Hepatocyte (in vitro differentiated cells): ENCODE measurements at regions not wholly inside any gene's neighbourhood (a gene's known extent, or its start where the extent isn't known, plus 50 kb on each side); places are given as distances from the start of the nearest gene placed in this dataset.

Source experiments
- DNase-seq: peaks from one replicate; pipeline ENCODE4 v3.0.0-alpha.2; 2016; ENCODE audit warnings: low spot score
- H2AFZ ChIP-seq: fragments of 200-600 bp; sonication (generic); 2 replicates; pipeline ENCODE4 v1.6.0; 2016; ENCODE audit warnings: antibody characterized with exemption, mild to moderate bottlenecking
- H3K27ac ChIP-seq: fragments of 200-600 bp; sonication (generic); 2 replicates; pipeline ENCODE4 v1.5.1; 2016; ENCODE audit warnings: mild to moderate bottlenecking
- H3K27me3 ChIP-seq: fragments of 200-600 bp; sonication (generic); 2 replicates; pipeline ENCODE4 v1.6.1; 2016
- H3K36me3 ChIP-seq: fragments of 200-600 bp; sonication (generic); replicated peaks from 2 replicates; pipeline ENCODE4 v1.5.1; 2016; ENCODE audit warnings: low read depth; ENCODE audit not compliant: insufficient read depth
- H3K4me1 ChIP-seq: fragments of 200-600 bp; sonication (generic); 2 replicates; pipeline ENCODE4 v1.5.1; 2016; ENCODE audit warnings: mild to moderate bottlenecking, moderate library complexity; ENCODE audit not compliant: insufficient read depth
- H3K4me2 ChIP-seq: fragments of 200-600 bp; sonication (generic); 2 replicates; pipeline ENCODE4 v1.6.0; 2016
- H3K4me3 ChIP-seq: fragments of 200-600 bp; sonication (generic); 2 replicates; pipeline ENCODE4 v1.5.1; 2016; ENCODE audit warnings: mild to moderate bottlenecking
- H3K79me2 ChIP-seq: fragments of 200-600 bp; sonication (generic); 2 replicates; pipeline ENCODE4 v1.6.0; 2017; ENCODE audit warnings: mild to moderate bottlenecking
- H3K9me2 ChIP-seq: fragments of 200-600 bp; sonication (generic); replicated peaks from 2 replicates; pipeline ENCODE4 v1.6.0; 2017; ENCODE audit warnings: mild to moderate bottlenecking; ENCODE audit not compliant: insufficient read depth
- H3K9me3 ChIP-seq: fragments of 200-600 bp; sonication (generic); 2 replicates; pipeline ENCODE4 v1.5.1; 2016; ENCODE audit warnings: low read depth, mild to moderate bottlenecking
- H4K20me1 ChIP-seq: fragments of 200-600 bp; sonication (generic); 2 replicates; pipeline ENCODE4 v1.6.0; 2016; ENCODE audit warnings: mild to moderate bottlenecking; ENCODE audit not compliant: insufficient read depth, poor library complexity, severe bottlenecking
- CTCF ChIP-seq: fragments of 200-600 bp; sonication (generic); IDR thresholded peaks from 2 replicates; pipeline ENCODE4 v1.5.1; 2016; ENCODE audit warnings: antibody characterized with exemption, mild to moderate bottlenecking; ENCODE audit not compliant: poor library complexity
- EZH2 ChIP-seq: fragments of 200-600 bp; sonication (generic); IDR thresholded peaks from 2 replicates; pipeline ENCODE4 v1.6.1; 2016; ENCODE audit warnings: antibody characterized with exemption, mild to moderate bottlenecking, borderline replicate concordance
- EZH2phosphoT487 ChIP-seq: fragments of 200-600 bp; sonication (generic); IDR thresholded peaks from one replicate; pipeline ENCODE4 v1.6.1; 2018; ENCODE audit warnings: antibody characterized with exemption, mild to moderate bottlenecking, low read depth, moderate library complexity; ENCODE audit not compliant: unreplicated experiment, severe bottlenecking
- WGBS: methylation state at CpG from one replicate; pipeline ENCODE4 v1.1.6; 2016; ENCODE audit warnings: low lambda C conversion rate; ENCODE audit errors: missing lambda C conversion rate; 5-methylcytosine and 5-hydroxymethylcytosine counted together

GRCh38 chr20:53891306-53891894 is 179.0 kb downstream of the BCAS1 start:
- no peaks in the 10 kb centered on the region for H3K9me2 ChIP-seq
- H3K9me3 ChIP-seq: no peaks in the 10 kb centered on the region
- H3K79me2 ChIP-seq: no peaks in the 10 kb centered on the region
- no peak overlapping the region for H3K4me3 ChIP-seq
- no peaks in the 10 kb centered on the region for H3K36me3 ChIP-seq
- H4K20me1 ChIP-seq: no peaks in the 10 kb centered on the region
- H3K4me2 ChIP-seq: no peak overlapping the region
- 90% methylated on average over 1 of the region's 1 CpG for WGBS
- TF ChIP-seq EZH2phosphoT487 (no peak), EZH2 (no peak), CTCF (no peak)
- no peaks in the 10 kb centered on the region for H3K27me3 ChIP-seq
- H3K4me1 ChIP-seq: no peaks in the 10 kb centered on the region
- no peak overlapping the region for H3K27ac ChIP-seq
- DNase-seq: no peak
- no peak overlapping the region for H2AFZ ChIP-seq

GRCh38 chr20:53890443-53891305 is 179.7 kb downstream of the BCAS1 start:
- H3K36me3 ChIP-seq: no peaks in the 10 kb centered on the region
- 84% methylated on average over 6 of the region's 6 CpGs for WGBS
- H2AFZ ChIP-seq: no peak overlapping the region
- no peaks in the 10 kb centered on the region for H3K27me3 ChIP-seq
- H3K9me2 ChIP-seq: no peaks in the 10 kb centered on the region
- no peaks in the 10 kb centered on the region for H3K79me2 ChIP-seq
- no peak for TF ChIP-seq EZH2phosphoT487
- no peak for TF ChIP-seq CTCF
- TF ChIP-seq EZH2: no peak
- no peaks in the 10 kb centered on the region for H4K20me1 ChIP-seq
- H3K4me3 ChIP-seq: no peak overlapping the region
- no peaks in the 10 kb centered on the region for H3K4me1 ChIP-seq
- H3K9me3 ChIP-seq: no peaks in the 10 kb centered on the region
- DNase-seq: no peak
- no peak overlapping the region for H3K27ac ChIP-seq
- no peak overlapping the region for H3K4me2 ChIP-seq

- no peak for DNase-seq
- Histone ChIP-seq H3K9me2 (no peaks in the 10 kb centered on the region), H3K27ac (no peak overlapping the region), H3K79me2 (no peaks in the 10 kb centered on the region), H2AFZ (no peak overlapping the region), H3K27me3 (no peaks in the 10 kb centered on the region), H3K4me3 (no peak overlapping the region), H3K36me3 (no peaks in the 10 kb centered on the region), H3K9me3 (no peaks in the 10 kb centered on the region), H3K4me1 (no peaks in the 10 kb centered on the region), H4K20me1 (no peaks in the 10 kb centered on the region), H3K4me2 (no peak overlapping the region)
- no peak for TF ChIP-seq EZH2
- TF ChIP-seq CTCF: no peak
- TF ChIP-seq EZH2phosphoT487: no peak
- 96% methylated on average over 10 of the region's 10 CpGs for WGBS
Observed at GRCh38 chr20:53889411-53890148, 180.8 kb downstream of the BCAS1 start.
